Uterus (tissue), 3 donors: ENCODE measurements at regions not wholly inside any gene's neighbourhood (a gene's known extent, or its start where the extent isn't known, plus 50 kb on each side); places are given as distances from the start of the nearest gene placed in this dataset.

Source experiments
- DNase-seq, 2 donors: peaks; one replicate each; pipeline ENCODE4 v3.0.0-alpha.2; 2019 to 2020
- H3K27ac ChIP-seq, 2 donors: fragments of 200-600 bp; sonication (generic); 1 replicate in 1 of 2; 2 replicates in 1 of 2; pipeline ENCODE4 v1.5.1; 2016 to 2018
- H3K27me3 ChIP-seq, 2 donors: fragments of 200-600 bp; sonication (generic); one replicate each; pipeline ENCODE4 v1.5.1; 2018 to 2019; ENCODE audit warnings: control low read depth in 1 of 2
- H3K36me3 ChIP-seq, 2 donors: fragments of 200-600 bp; sonication (generic); one replicate each; pipeline ENCODE4 v1.5.1; 2019; ENCODE audit warnings: control low read depth in 1 of 2
- H3K4me1 ChIP-seq, 2 donors: fragments of 200-600 bp; sonication (generic); one replicate each; pipeline ENCODE4 v1.5.1; 2018 to 2019; ENCODE audit warnings: control low read depth in 1 of 2
- H3K4me3 ChIP-seq, 2 donors: fragments of 200-600 bp; sonication (generic); 1 replicate in 1 of 2; 2 replicates in 1 of 2; pipeline ENCODE4 v1.5.1; 2018 to 2019; ENCODE audit warnings: mild to moderate bottlenecking in 1 of 2
- H3K9me3 ChIP-seq, 2 donors: fragments of 200-600 bp; sonication (generic); one replicate each; pipeline ENCODE4 v1.5.1; 2019; ENCODE audit warnings: control low read depth in 1 of 2
- CTCF ChIP-seq, 4 experiments: fragments of 200-600 bp in 2 of 4; fragments of 450-650 bp in 2 of 4; sonication (generic) in 2 of 4; IDR thresholded peaks; one replicate each; pipeline ENCODE4 v1.5.1; 2016 to 2019; ENCODE audit warnings: antibody characterized with exemption in 4 of 4, mild to moderate bottlenecking in 2 of 4, moderate library complexity in 1 of 4
- POLR2A ChIP-seq, 2 donors: fragments of 450-650 bp; IDR thresholded peaks; one replicate each; pipeline ENCODE4 v1.6.1; 2016; ENCODE audit warnings: antibody characterized with exemption in 2 of 2, mild to moderate bottlenecking in 1 of 2, moderate library complexity in 1 of 2
- intact Hi-C: fragments of 100-400 bp; cut with DNase I; formaldehyde crosslinking; loops from one replicate; pipeline ENCODE4 v1.15.1; 2023; ENCODE audit warnings: low total_unique reads
- donor health status: DM: yes; HTN: yes; CAD: no.

DNA sequence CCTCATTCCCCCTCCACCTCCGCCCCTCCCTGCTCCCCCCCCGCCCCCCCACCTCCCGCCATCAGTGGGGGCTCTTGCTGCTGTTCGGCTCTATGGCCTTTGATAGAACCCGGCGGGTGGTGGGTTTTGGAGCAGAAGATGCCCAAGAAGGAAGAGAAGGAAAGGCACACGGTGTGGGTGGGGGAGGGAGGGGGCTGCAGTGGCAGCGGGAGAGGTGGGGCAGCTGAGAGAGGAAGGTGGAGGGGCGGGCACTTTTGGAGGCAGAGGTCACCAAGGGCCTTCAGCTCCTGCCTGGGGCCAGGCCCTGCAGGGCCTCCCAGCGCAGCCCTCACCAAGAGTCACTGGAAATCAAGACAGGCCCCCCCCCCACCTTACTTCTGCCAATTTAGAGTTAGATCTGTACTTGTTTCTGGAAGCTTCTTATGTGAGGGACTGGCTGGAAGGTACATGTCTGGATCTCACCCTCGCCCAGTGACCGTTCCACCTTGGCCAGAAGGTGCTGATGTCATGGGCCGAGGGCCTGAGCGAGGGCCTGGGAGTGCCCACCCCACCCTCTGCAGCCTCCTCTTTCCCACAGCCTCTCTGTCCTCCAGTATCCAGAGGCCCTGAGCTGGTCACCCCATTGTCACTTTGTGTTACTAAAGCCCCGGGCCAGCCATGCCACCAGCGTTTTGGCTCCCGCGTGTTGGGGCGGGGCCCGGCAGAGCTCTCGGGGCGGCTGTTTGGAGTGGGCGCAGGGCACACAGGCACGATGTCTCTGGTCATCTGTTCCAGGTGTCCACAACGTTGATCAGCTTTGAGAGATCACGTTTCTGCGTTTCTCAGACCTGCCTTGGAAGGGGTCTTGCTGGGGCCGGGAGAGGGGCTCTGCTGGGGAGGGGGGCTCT, 153.9 kb downstream of the KIF26A start:
- no peaks in the 10 kb centered on the region for H3K27me3 ChIP-seq
- no peak for TF ChIP-seq CTCF (IDR thresholded peaks at IDR 0.05)
- TF ChIP-seq POLR2A (IDR thresholded peaks at IDR 0.05), result no peak
- no peak overlapping the region for H3K27ac ChIP-seq
- H3K9me3 ChIP-seq, result no peaks in the 10 kb centered on the region
- intact Hi-C loops, result no loop called here
- H3K4me3 ChIP-seq, result no peak overlapping the region
- no peaks in the 10 kb centered on the region for H3K36me3 ChIP-seq
- H3K4me1 ChIP-seq, result no peaks in the 10 kb centered on the region
- no peak for DNase-seq

DNA sequence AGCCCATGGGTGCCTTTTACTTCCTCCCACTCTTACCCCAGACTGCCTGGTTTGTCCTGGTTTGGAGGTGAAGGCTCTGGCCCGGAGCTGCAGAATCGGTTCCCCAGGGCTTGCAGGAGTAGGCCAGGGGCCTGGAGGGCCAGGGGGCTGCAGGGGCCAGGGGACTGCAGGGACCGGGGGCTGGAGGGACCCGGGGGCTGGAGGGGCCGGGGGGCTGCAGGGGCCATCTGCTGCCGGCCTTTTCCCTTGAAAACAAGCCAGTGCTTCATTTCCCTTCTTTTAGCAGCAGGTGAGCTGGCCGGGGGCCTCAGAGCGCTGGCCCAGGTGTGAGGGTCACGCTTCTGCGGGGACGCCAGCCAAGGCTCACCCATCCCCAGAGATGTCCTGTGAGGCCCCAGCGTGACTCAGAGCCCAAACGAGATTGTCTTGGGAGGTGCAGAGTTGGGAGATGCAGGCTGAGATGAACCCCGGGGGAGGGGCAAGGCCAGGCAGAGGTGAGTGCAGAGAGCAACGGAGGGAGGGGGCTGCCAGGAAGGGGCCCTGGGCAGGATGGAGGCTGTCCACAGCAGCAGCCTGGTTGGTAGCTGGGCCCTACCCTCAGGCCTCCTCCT, 154.9 kb downstream of the KIF26A start:
- intact Hi-C loops, result no loop called here
- H3K9me3 ChIP-seq, result no peaks in the 10 kb centered on the region
- H3K36me3 ChIP-seq, result no peaks in the 10 kb centered on the region
- no peak overlapping the region for H3K27ac ChIP-seq
- no peak for DNase-seq
- no peaks in the 10 kb centered on the region for H3K27me3 ChIP-seq
- no peaks in the 10 kb centered on the region for H3K4me1 ChIP-seq
- no peak overlapping the region for H3K4me3 ChIP-seq
- TF ChIP-seq CTCF (IDR thresholded peaks at IDR 0.05) (no peak), POLR2A (IDR thresholded peaks at IDR 0.05) (no peak)

- intact Hi-C loops, result no loop called here
- no peak for DNase-seq
- no peaks in the 10 kb centered on the region for H3K36me3 ChIP-seq
- no peak overlapping the region for H3K4me3 ChIP-seq
- TF ChIP-seq POLR2A (IDR thresholded peaks at IDR 0.05), result no peak
- no peak for TF ChIP-seq CTCF (IDR thresholded peaks at IDR 0.05)
- H3K27me3 ChIP-seq, result no peaks in the 10 kb centered on the region
- no peaks in the 10 kb centered on the region for H3K9me3 ChIP-seq
- no peaks in the 10 kb centered on the region for H3K4me1 ChIP-seq
- H3K27ac ChIP-seq, result no peak overlapping the region
Measured at GRCh38 chr14:104293851-104294627, 155.7 kb downstream of the KIF26A start.

DNA sequence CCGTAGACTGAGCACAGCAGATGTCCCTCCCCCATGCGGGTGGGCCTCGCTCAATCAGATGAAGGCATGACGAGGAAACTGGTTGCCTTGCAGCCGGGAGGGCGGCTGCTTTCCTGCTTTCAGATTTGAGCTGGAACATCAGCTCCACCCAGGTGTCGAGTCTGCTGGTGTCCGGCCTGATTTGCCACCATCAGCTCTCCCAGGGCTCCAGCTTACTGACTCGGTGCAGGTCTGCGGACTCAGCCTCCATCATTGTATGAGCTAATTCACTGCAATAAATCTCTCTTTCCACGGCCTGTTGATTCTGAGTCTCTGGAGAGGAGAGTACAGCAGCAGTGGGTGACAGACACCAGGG, 156.2 kb downstream of the KIF26A start:
- intact Hi-C loops, result no loop called here
- H3K27ac ChIP-seq, result no peak overlapping the region
- no peaks in the 10 kb centered on the region for H3K9me3 ChIP-seq
- H3K36me3 ChIP-seq, result no peaks in the 10 kb centered on the region
- TF ChIP-seq POLR2A (IDR thresholded peaks at IDR 0.05), result no peak
- TF ChIP-seq CTCF (IDR thresholded peaks at IDR 0.05), result no peak
- H3K27me3 ChIP-seq, result no peaks in the 10 kb centered on the region
- no peaks in the 10 kb centered on the region for H3K4me1 ChIP-seq
- no peak for DNase-seq
- no peak overlapping the region for H3K4me3 ChIP-seq
